ENCODE measurements at regions not wholly inside any gene's neighbourhood (a gene's known extent, or its start where the extent isn't known, plus 50 kb on each side); places are given as distances from the start of the nearest gene placed in this dataset.

DNA sequence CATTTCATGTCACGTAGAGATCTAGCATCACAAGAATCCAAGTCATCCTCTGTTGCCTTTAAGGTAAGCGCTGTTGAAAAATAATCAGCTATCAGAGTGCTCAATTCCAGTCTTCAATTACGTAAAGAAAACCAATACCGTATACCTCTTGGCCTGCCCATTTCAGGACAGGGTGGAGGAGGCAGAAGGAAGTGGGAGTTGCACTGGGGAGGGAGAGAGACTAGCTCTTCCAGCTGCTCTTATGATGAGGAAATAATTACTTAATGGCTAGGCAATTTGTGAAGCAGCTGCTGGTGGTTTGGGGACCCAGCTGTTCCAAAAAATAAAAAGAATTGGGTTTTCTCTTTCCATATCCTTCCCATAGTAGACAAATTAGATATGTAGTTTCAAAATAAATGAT is 365.8 kb upstream of the MCTP2 start:
- DNase-seq: no peak
- intact Hi-C loops (cut with micrococcal nuclease): no loop called here
- H3K36me3 Mint-ChIP-seq (ENCODE audit: low read depth): no peaks in the 10 kb centered on the region
- peaks cover 2% of the 10 kb centered on the region for H3K9me3 Mint-ChIP-seq
- ChIA-PET POLR2A (no interaction called here), CTCF (no interaction called here)
- TF ChIP-seq, protein P1, sequence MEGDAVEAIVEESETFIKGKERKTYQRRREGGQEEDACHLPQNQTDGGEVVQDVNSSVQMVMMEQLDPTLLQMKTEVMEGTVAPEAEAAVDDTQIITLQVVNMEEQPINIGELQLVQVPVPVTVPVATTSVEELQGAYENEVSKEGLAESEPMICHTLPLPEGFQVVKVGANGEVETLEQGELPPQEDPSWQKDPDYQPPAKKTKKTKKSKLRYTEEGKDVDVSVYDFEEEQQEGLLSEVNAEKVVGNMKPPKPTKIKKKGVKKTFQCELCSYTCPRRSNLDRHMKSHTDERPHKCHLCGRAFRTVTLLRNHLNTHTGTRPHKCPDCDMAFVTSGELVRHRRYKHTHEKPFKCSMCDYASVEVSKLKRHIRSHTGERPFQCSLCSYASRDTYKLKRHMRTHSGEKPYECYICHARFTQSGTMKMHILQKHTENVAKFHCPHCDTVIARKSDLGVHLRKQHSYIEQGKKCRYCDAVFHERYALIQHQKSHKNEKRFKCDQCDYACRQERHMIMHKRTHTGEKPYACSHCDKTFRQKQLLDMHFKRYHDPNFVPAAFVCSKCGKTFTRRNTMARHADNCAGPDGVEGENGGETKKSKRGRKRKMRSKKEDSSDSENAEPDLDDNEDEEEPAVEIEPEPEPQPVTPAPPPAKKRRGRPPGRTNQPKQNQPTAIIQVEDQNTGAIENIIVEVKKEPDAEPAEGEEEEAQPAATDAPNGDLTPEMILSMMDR (IDR thresholded peaks at IDR 0.05): no peak
- no peak overlapping the region for H3K27ac Mint-ChIP-seq
- H3K27me3 Mint-ChIP-seq: no peaks in the 10 kb centered on the region
- H3K4me3 Mint-ChIP-seq: no peak overlapping the region
- H3K4me1 Mint-ChIP-seq: no peaks in the 10 kb centered on the region
- no peak for ATAC-seq (ENCODE audit: low read depth)

DNA sequence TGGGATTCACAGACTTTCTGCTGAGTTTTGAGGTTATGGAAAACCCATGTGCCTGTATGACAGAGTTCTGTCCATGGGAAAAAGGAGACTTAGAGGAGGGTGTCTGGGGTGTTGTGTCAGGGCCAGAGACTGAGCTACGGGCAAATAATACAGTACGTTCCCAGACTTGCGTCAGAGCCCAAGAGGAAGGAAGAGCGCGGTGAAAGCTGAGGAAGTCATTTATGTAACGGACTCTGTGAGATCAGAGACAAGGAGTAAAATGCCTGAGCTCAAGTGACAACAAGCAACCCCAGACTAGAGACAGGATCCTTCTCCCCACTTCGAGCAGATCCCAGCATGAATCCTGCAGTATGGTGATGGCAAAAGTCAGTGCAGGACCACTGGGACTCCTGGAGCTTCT is 368.6 kb upstream of the MCTP2 start:
- Mint-ChIP-seq H3K36me3 (ENCODE audit: low read depth) (no peaks in the 10 kb centered on the region), H3K4me1 (no peaks in the 10 kb centered on the region), H3K27ac (no peak overlapping the region), H3K4me3 (no peak overlapping the region), H3K27me3 (no peaks in the 10 kb centered on the region), H3K9me3 (no peaks in the 10 kb centered on the region)
- no peak for ATAC-seq (ENCODE audit: low read depth)
- POLR2A ChIA-PET: no interaction called here
- intact Hi-C loops (cut with micrococcal nuclease): no loop called here
- TF ChIP-seq, protein P1 (IDR thresholded peaks at IDR 0.05): no peak
- no peak for DNase-seq
- CTCF ChIA-PET: no interaction called here

DNA sequence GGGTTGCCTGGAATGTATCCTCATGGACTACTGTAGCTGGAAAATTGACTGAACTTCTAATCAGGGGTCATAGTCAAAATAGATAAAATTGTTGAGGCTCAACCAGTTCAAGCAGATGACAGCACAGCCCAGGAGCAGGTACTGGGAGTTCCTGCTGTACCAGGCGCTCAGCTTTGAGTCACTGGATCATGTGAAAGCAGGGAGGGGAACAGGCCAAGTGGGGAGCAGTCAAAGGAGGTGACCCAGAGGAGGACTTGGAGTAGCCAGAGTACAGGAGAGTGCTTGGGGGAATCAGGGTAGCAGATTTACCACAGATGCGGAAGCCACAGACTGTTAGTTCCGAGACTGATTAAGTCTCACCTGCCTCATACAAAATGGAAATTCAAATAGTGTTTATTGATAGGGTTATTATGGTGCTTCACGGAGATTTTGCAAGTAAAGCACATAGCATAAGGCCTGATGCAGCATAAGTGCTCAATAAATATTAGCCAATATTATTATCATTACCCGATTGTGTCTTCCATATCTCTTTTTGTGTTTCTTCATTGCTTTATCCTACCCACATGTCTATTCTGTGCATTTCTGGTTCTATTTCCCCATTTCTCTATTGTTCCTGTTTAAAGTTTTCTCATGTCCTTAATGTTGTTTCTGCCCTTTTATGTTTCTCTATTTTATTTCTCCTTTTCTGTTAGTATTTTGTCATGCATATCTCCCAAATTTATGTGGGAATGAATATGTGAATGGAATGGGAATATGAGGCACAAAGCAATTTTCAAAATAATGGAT is 369.2 kb upstream of the MCTP2 start:
- Mint-ChIP-seq H3K4me3 (no peak overlapping the region), H3K27ac (no peak overlapping the region), H3K9me3 (no peaks in the 10 kb centered on the region), H3K27me3 (no peaks in the 10 kb centered on the region), H3K4me1 (no peaks in the 10 kb centered on the region), H3K36me3 (ENCODE audit: low read depth) (no peaks in the 10 kb centered on the region)
- CTCF ChIA-PET: no interaction called here
- DNase-seq: no peak
- intact Hi-C loops (cut with micrococcal nuclease): no loop called here
- POLR2A ChIA-PET: no interaction called here
- no peak for ATAC-seq (ENCODE audit: low read depth)
- TF ChIP-seq, protein P1 (IDR thresholded peaks at IDR 0.05): no peak

DNA sequence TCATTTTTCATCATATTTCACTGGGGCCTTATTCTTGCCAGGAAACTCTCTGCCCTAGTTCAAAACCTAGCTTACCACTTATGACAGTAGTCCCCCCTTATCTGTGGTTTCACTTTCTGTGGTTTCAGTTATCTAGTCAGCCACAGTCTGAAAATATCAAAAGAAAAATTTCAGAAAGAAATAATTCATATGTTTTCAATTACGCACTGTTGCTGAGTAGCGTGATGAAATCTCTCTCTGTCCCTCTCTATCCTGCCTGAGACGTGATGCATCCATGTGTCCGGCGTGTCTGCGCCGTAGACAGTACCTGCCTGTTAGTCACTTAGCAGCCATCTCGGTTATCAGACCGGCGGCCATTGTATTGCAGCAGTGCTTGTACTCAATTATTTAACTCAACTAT is 369.9 kb upstream of the MCTP2 start:
- H3K36me3 Mint-ChIP-seq (ENCODE audit: low read depth): no peaks in the 10 kb centered on the region
- TF ChIP-seq, protein P1 (IDR thresholded peaks at IDR 0.05): no peak
- no peak overlapping the region for H3K27ac Mint-ChIP-seq
- no peaks in the 10 kb centered on the region for H3K9me3 Mint-ChIP-seq
- H3K4me1 Mint-ChIP-seq: no peaks in the 10 kb centered on the region
- no peaks in the 10 kb centered on the region for H3K27me3 Mint-ChIP-seq
- DNase-seq: no peak
- ATAC-seq (ENCODE audit: low read depth): no peak
- no peak overlapping the region for H3K4me3 Mint-ChIP-seq
- ChIA-PET POLR2A (no interaction called here), CTCF (no interaction called here)
- intact Hi-C loops (cut with micrococcal nuclease): no loop called here

DNA sequence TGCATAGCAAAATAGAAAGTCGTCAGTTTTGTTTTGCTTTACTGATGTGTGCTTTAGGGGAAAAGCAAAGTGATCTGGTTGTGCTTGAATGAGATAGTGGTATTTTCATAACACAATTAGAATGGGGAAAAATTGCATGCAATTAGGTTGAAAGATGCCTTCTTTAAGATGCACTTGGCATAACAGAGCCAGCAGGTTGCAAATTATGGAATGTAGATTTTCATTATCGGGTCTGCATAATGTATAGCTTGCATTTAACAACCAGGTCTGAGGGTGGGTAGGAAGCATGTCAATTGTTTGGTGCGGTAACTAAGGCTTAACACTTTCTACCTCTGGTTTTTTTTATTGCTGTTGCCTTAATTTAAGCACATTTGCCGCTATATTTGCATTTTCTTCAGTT is 370.7 kb upstream of the MCTP2 start:
- DNase-seq: no peak
- POLR2A ChIA-PET: no interaction called here
- Mint-ChIP-seq H3K27me3 (no peaks in the 10 kb centered on the region), H3K27ac (no peak overlapping the region), H3K4me3 (no peak overlapping the region), H3K36me3 (ENCODE audit: low read depth) (no peaks in the 10 kb centered on the region), H3K4me1 (no peaks in the 10 kb centered on the region), H3K9me3 (no peaks in the 10 kb centered on the region)
- ATAC-seq (ENCODE audit: low read depth): no peak
- CTCF ChIA-PET: no interaction called here
- intact Hi-C loops (cut with micrococcal nuclease): no loop called here
- TF ChIP-seq, protein P1 (IDR thresholded peaks at IDR 0.05): no peak

Measured in activated B cell treated with CpG ODN at 0.5 μM for 24 hours (primary cell).